ENCODE measurements at regions not wholly inside any gene's neighbourhood (a gene's known extent, or its start where the extent isn't known, plus 50 kb on each side); places are given as distances from the start of the nearest gene placed in this dataset.

GRCh38 chr1:164948101-164948500, 389.1 kb downstream of the PBX1 start:
- Histone ChIP-seq H3K9me3 (peaks cover 12% of the 10 kb centered on the region), H3K4me3 (no peak overlapping the region), H3K4me1 (ENCODE audit: control insufficient read depth in 1 of 2, low read depth in 2 of 2) (no peaks in the 10 kb centered on the region), H3K36me3 (no peaks in the 10 kb centered on the region), H3K27ac (no peak overlapping the region), H3K27me3 (replicated peaks; ENCODE audit: insufficient read depth) (no peaks in the 10 kb centered on the region)
- DNase-seq (ENCODE audit: low spot score), result no peak
- no peak for TF ChIP-seq CTCF (IDR thresholded peaks at IDR 0.05)
- ATAC-seq (ENCODE audit: insufficient number of reproducible peaks, low FRiP score, low read depth), result no peak

- H3K27ac ChIP-seq, result no peak overlapping the region
- no peaks in the 10 kb centered on the region for H3K36me3 ChIP-seq
- H3K4me1 ChIP-seq (ENCODE audit: control insufficient read depth in 1 of 2, low read depth in 2 of 2), result no peaks in the 10 kb centered on the region
- no peak for ATAC-seq (ENCODE audit: insufficient number of reproducible peaks, low FRiP score, low read depth)
- no peaks in the 10 kb centered on the region for H3K27me3 ChIP-seq (replicated peaks; ENCODE audit: insufficient read depth)
- DNase-seq (ENCODE audit: low spot score), result no peak
- no peak for TF ChIP-seq CTCF (IDR thresholded peaks at IDR 0.05)
- no peaks in the 10 kb centered on the region for H3K9me3 ChIP-seq
- H3K4me3 ChIP-seq, result no peak overlapping the region
These were observed 378.3 kb downstream of the PBX1 start for GRCh38 chr1:164937291-164937690.

- Histone ChIP-seq H3K27ac (no peak overlapping the region), H3K36me3 (no peaks in the 10 kb centered on the region), H3K9me3 (no peaks in the 10 kb centered on the region), H3K4me3 (no peak overlapping the region), H3K27me3 (replicated peaks; ENCODE audit: insufficient read depth) (no peaks in the 10 kb centered on the region), H3K4me1 (ENCODE audit: control insufficient read depth in 1 of 2, low read depth in 2 of 2) (no peaks in the 10 kb centered on the region)
- no peak for DNase-seq (ENCODE audit: low spot score)
- no peak for ATAC-seq (ENCODE audit: insufficient number of reproducible peaks, low FRiP score, low read depth)
- TF ChIP-seq CTCF (IDR thresholded peaks at IDR 0.05), result no peak
These were observed 373.6 kb downstream of the PBX1 start for GRCh38 chr1:164932580-164932979.

GRCh38 chr1:164930833-164931232, 371.8 kb downstream of the PBX1 start:
- ATAC-seq (ENCODE audit: insufficient number of reproducible peaks, low FRiP score, low read depth) (no peak), DNase-seq (ENCODE audit: low spot score) (no peak)
- Histone ChIP-seq H3K27ac (no peak overlapping the region), H3K27me3 (replicated peaks; ENCODE audit: insufficient read depth) (no peaks in the 10 kb centered on the region), H3K4me3 (no peak overlapping the region), H3K4me1 (ENCODE audit: control insufficient read depth in 1 of 2, low read depth in 2 of 2) (no peaks in the 10 kb centered on the region), H3K36me3 (no peaks in the 10 kb centered on the region), H3K9me3 (no peaks in the 10 kb centered on the region)
- TF ChIP-seq CTCF (IDR thresholded peaks at IDR 0.05), result no peak

- Histone ChIP-seq H3K36me3 (no peaks in the 10 kb centered on the region), H3K27ac (no peak overlapping the region), H3K9me3 (no peaks in the 10 kb centered on the region), H3K4me1 (ENCODE audit: control insufficient read depth in 1 of 2, low read depth in 2 of 2) (no peaks in the 10 kb centered on the region), H3K27me3 (replicated peaks; ENCODE audit: insufficient read depth) (no peaks in the 10 kb centered on the region), H3K4me3 (no peak overlapping the region)
- ATAC-seq (ENCODE audit: insufficient number of reproducible peaks, low FRiP score, low read depth) (no peak), DNase-seq (ENCODE audit: low spot score) (no peak)
- no peak for TF ChIP-seq CTCF (IDR thresholded peaks at IDR 0.05)
These were observed 371.3 kb downstream of the PBX1 start for GRCh38 chr1:164930241-164930640.

Measured in thoracic aorta (tissue), 2 donors.